NCI-H2081 treated with DMSO at 0.1 percent for 48 hours (cell line): ENCODE measurements at regions not wholly inside any gene's neighbourhood (a gene's known extent, or its start where the extent isn't known, plus 50 kb on each side); places are given as distances from the start of the nearest gene placed in this dataset.

Experiments
- DNase-seq: peaks from one replicate; lab custom pipeline; 2025; lab: John Stamatoyannopoulos, UW

DNA sequence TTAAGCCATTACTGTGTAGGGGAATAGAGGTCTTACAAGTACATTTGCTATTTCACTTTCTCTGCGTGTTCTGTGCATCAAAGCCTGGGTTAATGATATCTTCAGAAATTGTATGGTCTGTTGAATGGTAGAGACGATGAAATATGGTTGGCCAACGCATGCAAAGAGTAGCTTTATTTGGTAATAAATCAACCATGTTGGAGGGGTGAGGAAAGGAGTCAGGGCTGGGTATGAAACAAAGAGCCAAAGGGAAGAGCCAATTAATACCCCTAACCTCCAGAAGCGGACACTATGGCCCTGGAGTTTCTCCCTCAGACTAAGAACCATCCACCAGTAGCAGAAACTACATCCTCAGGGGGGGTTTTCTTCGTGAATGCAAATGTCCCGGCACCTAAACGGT, 1974.0 kb upstream of the WWC1 start:
- DNase-seq = no peak

DNA sequence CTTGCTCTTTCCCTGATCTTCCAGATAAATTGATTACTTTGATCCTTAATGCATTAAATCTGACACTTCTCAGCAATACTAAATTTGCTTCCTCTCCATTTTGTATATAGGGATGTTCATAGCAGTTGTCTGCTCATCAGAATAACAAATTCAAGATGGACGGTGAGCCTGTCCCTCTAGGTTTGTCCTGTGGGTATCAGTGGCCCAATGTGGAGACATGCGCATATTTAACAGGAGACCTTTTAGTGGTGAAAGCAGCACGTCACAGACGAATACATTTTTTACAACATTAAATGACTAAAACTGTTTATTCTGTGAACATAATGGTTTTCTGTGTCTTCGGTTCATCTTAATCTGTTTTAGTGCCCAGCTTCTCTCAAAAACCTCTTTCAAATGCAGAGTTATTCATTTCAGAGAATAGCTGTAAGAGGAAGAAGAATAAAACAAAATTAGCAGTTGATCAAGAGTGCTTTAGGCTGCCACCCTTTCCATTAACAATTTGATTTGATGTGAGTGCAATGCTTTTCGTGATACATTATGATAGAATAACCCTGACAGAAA, 1970.4 kb upstream of the WWC1 start:
- no peak for DNase-seq

DNA sequence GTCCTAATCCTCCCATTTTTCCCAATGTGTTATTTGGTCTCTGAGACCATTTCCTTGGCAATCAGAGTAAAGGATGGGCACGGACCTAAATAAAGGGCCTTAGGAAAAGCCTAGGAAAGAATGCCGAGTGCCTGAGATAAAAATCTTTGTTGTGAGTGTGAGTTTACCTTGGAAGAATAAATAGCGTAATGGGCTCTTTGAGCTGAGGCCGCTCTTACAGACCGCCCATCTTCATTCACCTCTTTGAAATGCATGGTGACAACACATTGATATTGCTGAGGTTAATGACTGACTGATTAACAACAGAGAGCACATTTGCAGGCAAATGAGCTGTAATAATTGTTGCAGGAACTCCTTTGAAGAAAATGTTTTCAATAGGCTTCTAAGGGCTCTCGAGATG, 1967.1 kb upstream of the WWC1 start:
- no peak for DNase-seq

DNA sequence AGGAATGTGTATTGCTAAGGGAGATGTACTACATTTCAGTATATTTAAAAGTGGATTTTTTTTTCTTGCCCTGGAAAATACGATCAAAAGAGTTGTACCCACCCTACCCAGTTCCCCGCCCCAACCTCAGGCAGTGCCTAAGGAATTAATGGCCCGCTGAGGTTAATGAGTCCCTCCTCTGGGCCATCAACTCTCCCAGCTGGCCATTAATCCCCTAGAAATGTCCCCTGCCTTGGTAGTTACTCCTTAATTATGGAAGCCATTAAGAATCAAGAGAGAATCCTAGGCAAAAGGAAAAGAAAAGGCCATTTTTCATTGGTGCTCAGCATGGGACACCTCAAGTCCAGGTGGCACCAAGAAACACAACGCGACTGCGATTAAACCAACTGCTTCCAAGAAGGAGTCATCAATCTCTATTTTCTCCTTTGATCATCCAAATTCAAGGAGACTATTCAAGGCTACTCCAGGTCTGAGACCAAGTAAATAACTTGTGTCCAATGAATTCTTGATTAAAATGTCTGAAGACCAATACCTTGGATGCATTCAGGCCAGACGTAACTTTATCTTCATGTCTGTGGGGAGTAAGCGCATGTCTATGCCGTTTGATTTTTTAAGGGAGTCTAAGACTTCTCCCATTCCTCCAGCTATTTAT, 1962.2 kb upstream of the WWC1 start:
- no peak for DNase-seq

DNA sequence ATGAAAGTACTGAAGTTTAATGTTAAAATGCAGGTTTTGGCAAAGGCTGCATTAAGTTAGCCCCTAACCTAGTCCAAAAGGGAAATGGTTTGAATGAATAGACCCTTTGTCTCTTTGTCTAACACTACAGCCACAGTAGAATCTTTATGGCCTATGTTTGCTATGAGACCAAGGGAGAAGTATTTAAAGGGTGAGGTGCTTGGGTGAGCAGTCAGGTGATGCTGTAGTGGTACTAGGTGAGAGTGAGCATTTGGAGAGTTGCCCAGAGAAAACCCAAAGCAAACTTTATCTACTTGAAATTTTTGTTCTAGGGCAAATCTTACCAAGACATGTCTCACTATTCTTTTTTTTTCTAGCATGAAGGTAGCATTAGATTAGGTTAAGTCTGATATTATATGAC, 1961.4 kb upstream of the WWC1 start:
- no peak for DNase-seq

DNA sequence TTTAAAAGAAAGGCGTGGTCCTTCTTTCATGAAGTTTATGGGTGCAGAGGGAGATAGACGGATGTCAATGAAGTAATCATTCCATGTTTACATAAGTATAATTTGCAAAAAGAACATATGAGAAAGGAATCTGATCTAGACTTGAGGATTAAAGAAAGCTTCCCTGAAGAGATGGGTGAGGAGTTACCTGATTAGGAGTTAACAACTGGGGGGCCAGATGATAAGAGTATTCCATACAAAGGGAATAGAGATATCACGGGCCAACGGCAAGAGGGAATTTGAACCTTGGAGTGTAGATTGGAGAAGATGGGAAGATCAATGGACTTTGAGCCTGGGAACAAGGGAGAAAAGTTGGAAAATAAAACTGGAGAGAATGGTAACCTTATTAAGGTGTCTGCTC, 1959.9 kb upstream of the WWC1 start:
- DNase-seq = no peak

DNA sequence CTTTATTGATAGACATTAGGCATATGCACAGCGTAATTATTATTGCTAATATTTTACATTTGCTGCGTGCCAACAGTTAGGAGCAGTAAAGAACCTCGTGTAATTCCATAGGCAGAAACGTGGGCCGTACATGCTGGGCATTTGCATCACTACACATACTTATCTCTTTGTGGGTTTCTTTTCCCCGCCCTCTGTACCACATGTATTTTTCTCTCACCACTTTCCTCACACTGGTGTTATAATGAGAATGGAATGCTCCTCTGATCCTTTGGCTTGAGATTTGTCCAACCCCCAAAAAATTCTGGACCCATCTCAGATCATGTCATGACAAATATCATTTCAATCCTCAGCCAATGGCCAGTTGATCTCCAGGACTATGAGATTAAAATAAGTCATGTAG, 1952.6 kb upstream of the WWC1 start:
- no peak for DNase-seq

DNA sequence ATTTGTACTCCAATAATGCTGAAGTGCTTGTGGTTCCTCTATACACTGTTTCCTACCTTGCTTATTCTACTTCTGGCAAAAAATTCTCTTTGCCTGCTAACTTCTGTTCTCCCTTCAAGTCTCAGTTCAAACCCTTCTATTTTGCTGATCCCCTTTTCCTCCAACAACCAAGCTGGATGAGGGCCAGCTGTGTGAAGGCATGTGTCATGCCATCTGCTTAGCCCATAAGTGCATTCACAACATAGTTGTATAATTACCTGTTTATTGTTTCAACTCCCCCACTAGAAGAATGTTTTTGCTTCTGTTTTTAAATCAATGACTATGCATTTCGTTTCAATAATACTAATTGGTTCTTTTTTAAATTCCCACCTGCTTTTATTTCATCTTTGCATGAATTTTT, 1951.4 kb upstream of the WWC1 start:
- DNase-seq = no peak

DNA sequence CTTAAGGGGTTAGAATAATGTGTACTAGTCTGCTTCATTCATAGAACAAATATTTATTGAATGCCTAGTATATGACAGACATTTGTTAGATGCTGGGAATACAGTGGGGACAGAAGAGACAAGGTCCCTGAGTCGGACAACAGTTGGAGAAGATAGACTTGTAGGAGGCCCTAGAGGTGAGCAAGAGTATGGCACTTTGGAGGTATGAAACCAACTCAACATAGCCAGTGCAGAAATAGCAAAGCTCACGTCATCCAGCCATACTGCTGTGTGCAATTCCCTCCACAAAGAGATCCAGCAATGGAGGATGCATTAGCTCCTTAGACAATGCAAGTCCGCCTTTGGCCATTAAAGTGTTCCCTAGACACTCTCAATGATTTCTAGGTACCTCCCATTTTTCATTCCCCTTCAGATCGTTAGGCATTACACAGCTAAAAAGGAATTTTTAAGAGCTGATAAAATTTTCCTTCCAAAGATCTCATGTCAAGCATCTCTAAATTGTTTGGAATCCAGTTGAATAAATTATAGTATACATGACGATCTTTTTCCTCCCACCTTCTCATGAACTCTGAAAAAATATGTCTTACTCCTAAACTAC, 1949.6 kb upstream of the WWC1 start:
- DNase-seq = no peak

DNA sequence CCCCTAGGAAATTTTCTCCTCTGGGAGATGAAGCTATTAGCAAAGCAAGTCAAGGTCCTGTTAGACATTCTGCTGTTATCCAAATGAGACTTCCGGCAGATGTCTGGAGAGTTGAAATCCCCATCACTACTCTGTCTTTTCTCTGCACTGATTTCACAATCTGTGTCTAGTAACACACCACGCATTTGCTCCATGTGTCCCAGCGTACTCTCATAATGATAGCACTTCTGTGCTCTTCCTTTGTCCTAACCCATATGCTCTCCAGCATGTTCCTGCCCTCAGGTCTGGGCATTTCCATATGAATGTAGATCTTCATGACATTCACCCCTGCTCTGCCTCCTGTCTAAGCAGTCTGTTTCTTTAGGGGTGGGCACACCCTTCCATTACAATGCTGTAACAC, 1949.0 kb upstream of the WWC1 start:
- DNase-seq = no peak

DNA sequence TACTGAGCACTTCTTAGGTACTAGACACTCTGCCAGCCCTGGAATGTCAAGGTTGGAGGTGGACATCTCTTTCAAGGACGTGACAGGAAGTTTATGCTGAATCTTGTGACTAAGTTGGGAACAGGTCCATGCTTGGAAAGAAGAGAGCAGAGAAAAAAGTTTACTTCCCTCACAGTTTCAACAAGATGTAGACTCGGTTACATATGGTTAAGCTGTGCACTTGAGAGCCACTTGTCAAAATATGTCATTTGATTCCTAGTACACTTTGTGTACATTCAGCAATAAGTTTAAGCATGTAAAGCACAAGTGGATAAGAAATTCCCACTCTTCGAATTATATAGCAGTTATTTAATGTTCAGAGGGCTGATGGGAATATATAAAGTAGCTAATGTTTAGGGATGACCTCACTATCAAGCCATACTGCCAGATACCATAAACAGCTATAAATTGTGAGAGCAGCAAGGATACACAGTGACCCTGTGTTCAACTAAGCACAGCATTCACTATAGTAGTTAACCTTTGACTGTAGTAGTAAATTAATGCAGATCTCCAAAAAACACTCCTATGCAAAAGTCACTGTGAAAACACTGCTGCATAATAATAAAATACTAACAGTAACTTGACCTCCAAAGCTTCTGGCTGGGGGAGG, 1944.6 kb upstream of the WWC1 start:
- DNase-seq = no peak

DNA sequence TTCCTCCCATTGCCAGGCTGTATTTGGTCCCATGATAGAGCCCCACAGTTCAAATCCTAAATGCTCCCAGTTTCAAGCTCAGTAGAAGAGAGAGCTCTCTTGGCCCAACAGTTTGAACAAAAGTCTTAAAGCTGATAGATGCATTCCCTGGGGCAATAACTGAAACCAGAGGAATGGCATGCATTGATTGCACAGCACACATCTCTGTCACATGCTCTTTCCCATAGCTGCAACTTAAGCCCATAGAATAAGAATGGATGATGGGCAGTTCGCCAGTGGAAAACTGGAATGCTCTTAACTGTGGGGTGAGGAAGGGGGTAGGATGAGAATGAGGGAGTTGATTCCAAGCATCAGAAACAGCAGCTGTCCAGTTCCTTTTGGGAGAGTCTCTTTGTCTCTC, 1942.4 kb upstream of the WWC1 start:
- DNase-seq = no peak

DNA sequence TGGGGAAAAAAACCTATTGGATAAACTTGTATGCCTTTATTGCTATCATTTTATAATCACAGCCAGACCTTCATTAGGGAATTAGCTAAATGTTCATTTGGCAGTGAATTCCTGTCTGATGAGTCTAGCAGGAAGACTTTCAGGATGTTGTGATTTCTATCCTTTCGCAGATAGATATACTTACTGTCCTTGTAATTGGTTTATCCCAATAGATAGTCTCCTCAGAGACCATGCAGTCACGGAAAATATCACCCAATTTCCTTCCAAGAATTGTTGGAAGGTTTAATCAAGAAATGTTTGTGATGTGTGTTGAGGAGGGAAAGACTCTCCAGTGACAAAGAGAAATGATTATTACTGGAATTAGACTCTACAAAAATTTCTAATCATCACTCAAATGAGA, 1937.9 kb upstream of the WWC1 start:
- DNase-seq = no peak

DNA sequence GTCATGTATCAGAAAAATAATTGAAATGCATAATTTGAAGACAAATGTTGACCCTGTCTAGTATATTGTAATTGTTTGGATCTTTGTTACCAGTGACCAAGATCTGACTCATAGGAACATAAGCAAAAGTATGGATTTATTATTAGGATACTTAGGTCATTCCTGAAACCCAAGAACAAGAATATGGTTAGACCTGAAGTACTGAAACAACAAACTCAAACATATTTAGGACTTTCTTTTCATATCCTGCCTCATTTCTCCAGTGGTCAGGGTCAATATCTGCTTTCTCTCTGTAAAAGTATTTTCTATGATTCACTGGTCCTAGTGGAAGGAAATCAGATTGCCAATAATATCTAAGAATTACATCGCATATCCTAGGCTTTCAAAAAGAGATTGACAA, 1937.1 kb upstream of the WWC1 start:
- no peak for DNase-seq

DNA sequence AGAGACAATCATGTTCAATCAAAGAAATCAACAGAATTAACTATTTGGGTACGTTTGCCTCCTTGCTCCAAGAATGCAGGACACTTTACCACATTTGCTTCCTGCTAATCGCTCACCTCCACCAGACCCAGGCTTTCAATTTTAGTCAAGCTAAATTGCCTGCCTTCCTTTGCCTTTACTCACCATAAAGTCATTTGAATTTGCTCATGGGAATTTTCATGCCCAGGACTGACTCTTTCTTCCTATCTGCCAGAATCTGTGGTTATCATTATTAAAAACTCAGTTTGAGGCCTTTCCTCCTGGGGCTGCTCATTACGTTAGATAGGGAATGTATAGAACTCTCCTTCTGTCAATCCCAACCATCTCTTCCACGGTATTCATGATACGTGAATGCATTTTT, 1935.3 kb upstream of the WWC1 start:
- no peak for DNase-seq

DNA sequence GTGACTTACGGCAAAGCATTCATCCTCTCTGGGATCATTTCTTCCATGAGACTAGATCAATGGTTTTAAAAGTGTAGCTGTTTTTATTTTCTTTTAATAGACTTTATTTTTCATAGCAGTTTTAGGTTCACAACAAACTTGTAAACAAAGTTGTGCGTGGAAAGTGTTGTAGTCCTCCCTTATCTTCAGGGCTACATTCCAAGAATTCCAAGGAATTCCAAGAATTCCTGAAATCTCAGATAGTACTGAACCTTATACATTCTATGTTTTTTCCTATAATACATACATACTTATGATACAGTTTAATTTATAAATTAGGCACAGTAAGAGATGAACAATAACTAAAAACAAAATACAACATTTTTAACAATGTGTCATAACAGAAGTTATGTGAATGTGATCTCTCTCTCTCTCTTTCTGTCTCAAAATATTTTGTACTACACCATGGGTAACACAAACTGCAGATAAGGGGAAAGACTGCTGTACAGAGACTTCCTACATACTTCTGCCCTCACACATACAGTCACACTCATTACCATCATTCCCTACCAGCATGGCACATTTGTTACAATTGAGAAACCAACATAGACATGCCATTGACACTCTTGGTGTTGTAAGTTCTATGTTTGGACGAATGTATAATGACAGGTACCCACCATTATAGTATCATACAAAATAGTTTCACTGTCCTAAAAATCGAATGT, 1933.2 kb upstream of the WWC1 start:
- DNase-seq = no peak

DNA sequence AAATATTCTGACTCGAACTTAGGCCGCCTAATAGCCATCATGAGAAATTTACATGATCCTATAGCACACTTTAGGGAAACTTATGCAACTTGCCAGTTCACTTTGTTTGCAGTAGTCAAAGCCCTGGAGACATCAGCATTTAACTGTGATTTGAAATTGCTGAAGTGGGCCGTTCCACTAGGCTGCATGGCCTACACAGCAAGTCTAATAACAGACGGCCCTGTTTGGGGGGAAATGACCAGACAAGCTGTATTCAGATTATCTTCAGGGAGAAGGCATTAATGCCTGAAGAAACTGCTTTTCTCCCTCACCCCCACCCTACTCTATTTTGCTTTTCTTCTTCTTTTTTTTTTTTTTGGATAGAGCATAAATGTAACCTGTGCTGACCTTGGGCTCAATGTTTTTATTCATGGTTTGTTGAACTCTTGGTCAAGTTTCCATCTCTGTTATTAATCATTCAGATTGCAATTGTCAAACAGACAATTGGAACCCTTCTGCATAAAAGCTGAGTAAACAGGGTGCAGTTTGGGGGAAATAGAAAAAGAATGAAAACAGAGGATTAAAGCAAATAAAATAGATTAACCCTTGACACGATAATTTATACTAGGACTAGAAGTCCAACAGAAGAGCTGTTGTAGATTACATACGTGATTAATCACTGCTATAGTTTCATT, 1928.2 kb upstream of the WWC1 start:
- no peak for DNase-seq

DNA sequence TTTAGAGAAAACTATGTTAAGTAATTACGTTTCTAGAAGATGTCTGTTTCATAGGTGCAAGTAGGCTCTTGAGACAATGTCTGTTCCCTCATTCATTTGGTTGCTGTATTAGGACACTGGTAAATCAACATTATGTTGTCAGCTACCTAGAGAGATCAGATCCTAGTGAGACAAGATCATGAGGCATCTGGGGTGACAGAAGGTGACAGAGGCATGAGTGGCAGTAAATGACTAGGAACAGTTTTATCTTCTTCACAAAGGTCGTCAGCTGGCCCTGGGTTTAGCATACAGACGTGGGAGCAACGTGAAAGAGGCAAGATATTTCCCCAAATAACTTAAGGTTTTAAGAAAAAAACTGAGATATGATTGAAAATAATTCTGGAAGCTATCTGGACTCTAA, 1926.3 kb upstream of the WWC1 start:
- DNase-seq = no peak

DNA sequence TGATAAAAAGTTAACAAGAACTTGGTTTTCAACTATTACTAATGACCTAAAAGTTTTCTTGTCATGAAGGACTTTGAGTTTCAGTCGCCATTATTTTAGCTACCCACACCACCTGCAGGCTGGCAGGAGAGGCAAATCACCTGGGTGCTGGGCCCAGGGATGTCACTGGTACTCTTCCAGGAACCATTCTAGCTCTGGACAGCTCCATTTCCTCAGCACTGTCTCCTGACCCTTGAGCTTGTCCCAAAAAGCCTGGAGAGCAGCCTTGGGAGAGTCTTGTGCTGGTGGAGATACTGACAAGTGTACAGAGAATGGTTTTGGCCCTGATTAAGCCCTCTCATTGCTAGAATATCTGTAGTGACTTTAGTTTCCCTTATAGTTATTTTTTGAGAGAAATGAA, 1924.1 kb upstream of the WWC1 start:
- no peak for DNase-seq

DNA sequence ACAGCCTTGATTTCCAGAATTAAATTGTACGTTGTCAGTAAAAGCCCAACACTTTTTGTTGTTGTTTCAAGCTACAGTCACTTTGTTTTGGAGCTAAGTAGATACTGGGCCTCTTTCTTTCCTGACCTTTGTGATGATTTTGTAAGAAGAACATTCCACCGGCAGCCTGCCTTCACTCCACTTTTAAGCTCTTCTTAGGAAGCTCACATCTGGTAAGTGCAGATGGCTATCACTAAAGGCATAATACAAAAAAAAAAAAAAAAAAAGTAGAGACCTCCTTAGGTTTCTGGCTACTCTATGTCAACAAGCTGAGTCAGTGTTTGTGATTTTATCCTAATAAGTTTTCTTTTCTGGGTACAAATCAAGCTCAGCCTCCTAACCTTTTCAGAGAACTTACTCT, 1922.1 kb upstream of the WWC1 start:
- no peak for DNase-seq

DNA sequence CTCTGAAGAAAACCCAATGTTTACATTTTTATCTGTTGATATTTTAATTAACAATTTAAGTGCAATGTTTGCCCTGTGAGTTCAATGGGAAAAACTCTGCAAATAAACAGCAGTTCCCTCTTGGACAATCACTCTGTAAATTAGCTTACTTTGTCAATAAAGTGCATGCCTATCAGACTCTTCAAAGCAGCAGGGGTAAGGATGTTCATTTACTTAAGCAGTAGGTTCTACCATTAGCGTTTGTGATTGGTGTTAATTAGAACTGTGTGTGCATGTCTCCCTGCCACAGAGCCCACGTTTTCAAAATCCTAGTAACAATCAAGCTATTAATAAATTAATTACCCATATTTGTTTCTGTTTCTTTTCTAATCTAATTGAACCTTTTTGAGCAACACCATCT, 1921.6 kb upstream of the WWC1 start:
- DNase-seq = peak; percentile 35

DNA sequence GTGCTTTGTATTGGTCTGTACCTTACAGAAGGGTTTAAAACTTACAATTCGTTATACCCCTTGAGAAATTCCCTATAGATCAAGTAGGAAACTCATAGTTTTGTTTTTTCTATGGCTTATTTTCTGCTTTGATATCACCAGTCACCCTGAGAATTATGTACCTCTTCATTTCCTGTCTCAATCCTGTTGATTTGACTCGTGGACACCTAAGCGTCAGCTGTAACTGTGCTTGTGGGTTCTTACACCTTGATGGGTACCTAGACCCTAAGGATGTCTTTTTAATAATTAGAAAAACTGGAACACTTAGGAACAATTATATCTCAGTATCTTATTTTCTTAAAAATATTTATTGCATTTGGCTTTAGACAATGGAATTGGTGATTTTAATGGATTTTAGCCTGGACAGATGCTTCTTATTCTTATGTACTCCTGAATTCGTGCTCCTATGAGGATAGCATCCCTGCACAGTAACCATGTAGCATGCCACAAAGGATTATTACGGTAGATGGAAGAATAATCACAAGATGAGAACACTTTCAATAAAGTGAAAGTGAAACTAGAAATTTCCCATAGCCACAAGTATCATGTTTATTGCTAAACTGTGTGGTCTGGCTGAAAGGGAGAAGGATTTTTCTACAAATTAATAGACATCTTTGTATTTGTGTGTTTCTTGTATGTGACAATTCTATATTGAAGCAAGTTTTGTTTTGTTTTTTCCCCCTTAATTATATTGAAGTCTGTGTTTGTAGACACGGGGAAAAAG, 1920.3 kb upstream of the WWC1 start:
- DNase-seq = no peak
